LNCAP (cell line): ENCODE measurements at regions not wholly inside any gene's neighbourhood (a gene's known extent, or its start where the extent isn't known, plus 50 kb on each side); places are given as distances from the start of the nearest gene placed in this dataset.

Experiments used
- TF ChIP-seq, protein P1 (sequence below): fragments of 450-650 bp; IDR thresholded peaks from 2 replicates; pipeline ENCODE4 v1.5.1; 2017; ENCODE audit warnings: mild to moderate bottlenecking

DNA sequence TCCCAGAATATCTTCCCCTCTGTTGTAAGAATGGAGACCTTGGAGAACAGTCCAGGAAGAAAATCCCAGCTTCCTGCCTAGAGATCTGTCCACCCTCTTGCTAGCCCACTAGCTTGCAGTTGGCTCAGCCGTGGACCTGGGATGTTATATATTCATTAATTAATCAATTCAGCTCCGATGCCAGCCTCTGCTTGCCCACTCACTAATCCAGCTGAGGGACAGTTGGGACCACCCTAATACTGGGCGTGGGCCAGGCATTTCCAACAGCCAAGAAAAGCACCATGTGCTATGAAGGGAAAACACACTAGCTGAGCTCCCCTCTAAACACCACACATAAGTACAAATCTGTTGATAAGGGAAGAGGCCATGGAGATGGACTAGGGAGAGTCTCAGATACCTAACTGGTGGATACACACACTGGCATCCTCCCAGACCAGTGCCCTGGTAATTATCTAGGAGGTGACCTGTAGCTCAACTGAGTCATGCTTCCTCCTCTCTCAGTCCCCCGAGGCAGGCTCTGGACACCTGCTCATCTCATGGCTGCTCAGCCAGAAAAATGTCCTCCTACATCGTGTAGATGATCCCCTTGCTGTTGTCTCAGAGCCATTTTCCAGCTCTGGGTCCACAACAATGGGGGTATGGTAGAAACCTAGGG is 78.9 kb downstream of the ANKRD60 start:
- TF ChIP-seq, protein P1, sequence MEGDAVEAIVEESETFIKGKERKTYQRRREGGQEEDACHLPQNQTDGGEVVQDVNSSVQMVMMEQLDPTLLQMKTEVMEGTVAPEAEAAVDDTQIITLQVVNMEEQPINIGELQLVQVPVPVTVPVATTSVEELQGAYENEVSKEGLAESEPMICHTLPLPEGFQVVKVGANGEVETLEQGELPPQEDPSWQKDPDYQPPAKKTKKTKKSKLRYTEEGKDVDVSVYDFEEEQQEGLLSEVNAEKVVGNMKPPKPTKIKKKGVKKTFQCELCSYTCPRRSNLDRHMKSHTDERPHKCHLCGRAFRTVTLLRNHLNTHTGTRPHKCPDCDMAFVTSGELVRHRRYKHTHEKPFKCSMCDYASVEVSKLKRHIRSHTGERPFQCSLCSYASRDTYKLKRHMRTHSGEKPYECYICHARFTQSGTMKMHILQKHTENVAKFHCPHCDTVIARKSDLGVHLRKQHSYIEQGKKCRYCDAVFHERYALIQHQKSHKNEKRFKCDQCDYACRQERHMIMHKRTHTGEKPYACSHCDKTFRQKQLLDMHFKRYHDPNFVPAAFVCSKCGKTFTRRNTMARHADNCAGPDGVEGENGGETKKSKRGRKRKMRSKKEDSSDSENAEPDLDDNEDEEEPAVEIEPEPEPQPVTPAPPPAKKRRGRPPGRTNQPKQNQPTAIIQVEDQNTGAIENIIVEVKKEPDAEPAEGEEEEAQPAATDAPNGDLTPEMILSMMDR: no peak

DNA sequence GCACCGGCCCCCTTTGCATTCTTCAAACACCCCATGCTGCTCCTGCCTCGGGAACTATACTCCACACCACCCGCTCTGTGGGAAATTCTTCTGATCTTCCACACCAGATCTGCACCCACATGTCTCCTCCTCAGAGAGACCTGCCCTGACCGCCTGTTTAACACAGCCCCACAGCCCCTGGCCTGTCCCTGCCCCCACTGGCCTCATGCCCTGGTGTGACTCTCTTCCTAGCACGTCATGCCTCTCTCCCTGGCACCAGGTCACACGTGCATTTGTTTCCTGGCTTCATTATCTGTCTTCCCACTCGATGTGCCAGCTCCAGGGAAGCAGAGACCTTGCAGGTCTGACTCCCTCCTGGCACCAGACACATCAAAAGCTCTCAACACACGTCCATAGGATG is 79.6 kb downstream of the ANKRD60 start:
- TF ChIP-seq, protein P1: no peak

DNA sequence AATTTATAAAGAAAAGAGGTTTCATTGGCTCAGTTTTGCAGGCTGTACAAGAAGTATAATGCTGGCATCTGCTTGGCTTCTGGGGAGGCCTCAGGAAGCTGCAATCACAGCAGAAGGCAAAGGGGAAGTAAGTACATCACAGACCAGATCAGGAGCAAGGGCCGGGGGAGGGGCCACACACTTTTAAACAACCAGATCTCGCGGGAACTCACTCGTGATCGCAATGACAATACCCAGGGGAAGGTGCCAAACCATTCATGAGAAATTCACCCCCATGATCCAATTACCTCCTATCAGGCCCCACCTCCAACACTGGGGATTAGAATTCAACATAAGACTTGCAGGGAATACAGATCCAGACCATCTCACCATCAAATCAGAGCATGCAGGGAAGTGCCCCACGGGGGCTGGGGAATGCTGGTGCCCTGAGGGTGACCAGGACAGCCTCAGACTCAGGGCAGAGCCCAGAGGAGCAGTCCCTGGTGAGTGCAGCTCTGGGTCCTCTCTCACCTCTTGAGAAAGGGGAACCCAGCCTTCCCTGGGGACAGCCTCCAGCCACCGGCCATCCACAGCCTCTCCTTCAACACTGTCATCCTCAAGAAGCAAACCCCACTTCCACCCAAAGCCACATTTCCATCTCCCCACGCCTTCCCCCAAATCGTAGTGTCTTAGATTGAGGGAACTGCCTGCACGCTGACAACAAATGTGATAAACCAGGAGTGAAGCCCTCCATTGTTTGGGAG is 80.7 kb downstream of the ANKRD60 start:
- TF ChIP-seq, protein P1: no peak

DNA sequence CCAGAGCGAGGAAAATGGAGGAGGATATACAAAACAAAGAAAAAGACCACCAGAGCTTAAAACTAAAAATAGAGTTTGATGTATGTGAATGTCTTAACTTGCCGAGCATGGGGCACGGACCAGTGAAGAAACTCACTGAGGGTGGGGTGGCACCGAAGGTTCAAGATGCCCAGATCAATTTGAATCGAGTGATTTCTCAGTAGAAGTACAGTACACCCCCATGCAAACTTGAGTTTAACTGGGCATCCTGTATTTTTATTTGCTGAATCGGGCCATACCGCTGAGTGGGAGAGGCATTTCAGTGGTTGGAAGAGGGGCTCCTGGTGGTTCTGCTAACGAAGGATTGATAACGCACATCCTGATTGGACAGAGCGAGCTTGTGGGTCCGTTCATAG is 81.7 kb downstream of the ANKRD60 start:
- TF ChIP-seq, protein P1: no peak

DNA sequence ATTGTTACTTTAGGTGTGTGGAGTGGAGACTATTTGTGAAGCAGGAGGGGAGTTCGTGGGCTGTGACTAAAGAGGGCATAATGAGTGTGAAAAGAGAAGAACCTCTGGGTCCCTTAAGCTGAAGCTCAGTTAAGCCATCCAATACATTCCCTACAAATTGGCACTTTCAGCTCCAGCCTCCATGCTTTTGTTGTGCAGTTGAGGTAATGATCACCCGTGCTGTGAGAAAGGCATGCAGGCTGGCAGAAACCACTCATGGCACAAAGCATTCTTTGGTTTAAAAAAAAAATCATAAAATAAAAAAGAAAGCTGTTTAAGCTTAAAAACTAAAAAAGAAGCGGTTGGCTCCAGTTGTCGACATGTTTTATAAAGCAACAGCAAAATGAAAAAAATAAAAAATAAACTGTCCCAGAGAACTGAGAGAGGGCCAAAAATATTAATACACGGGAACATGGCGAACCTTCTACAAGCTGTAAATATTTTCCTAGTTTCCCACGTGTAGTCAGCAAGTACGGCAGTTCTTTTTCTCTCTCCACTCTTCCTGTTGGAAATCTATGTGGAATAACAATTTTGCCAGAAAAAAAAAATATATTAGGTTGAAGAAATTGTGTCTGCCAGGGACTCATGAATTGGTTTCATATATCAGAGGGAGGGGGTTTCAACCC is 82.2 kb downstream of the ANKRD60 start:
- TF ChIP-seq, protein P1: no peak

DNA sequence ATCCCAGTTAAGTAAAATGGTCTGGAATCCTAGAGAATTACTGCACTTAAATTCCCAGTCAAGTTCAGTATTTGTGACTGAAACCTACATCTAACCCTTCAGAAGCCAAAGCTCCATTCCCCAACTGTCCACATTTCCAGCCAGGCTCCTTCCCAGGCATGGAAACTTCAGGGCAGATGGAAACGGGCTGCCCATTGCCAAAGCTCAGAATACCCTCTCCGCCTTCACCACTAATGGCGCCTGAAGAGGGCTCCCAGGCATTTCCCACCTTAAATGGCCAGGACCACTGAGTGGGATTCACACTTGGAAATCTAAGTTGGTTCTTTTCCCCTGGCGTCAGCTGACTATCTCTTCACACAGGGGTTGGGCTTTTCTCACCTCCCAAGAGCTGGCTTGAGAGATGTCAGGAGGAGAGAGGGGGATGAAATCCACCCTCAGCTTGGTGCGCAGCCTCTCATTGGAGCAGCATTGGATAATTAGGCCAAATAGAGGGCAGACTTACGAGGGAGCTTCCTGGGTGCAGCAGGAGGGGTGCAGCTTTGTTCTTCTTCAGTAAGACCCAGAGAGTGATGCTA is 82.9 kb downstream of the ANKRD60 start:
- TF ChIP-seq, protein P1: no peak

DNA sequence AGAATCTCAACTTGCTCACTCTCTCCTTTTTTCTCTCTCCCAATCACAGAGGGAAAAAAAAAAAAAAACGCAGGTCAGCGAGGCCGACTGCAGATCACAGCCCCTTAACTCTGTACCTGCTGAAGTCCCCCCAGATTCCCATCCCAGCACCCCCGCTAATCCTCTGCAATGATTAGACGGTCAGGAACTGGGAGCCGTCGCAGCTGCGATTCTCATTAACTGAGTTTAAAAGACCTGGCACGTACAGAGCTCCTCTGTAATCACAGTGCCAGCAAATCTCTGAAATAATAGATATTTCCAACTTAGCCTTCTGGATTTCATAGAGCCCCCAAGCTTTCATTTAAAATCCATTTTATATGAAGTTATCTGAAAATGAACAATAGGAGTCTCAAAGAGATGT is 84.4 kb downstream of the ANKRD60 start:
- TF ChIP-seq, protein P1: no peak
